OCI-LY1 (cell line): ENCODE measurements at regions not wholly inside any gene's neighbourhood (a gene's known extent, or its start where the extent isn't known, plus 50 kb on each side); places are given as distances from the start of the nearest gene placed in this dataset.

Experiments used
- H2AFZ ChIP-seq: fragments of 200-600 bp; sonication (generic), shearing (Covaris generic); 2 replicates; pipeline ENCODE4 v1.6.0; 2014; ENCODE audit warnings: antibody characterized with exemption, mild to moderate bottlenecking, low read length
- H3F3A ChIP-seq: fragments of 200-600 bp; sonication (generic), shearing (Covaris generic); 2 replicates; pipeline ENCODE4 v1.6.0; 2014; ENCODE audit warnings: mild to moderate bottlenecking, antibody characterized with exemption, low read length, moderate library complexity; ENCODE audit not compliant: insufficient read depth
- H3K27ac ChIP-seq: fragments of 200-600 bp; sonication (generic); 2 replicates; pipeline ENCODE4 v1.5.1; 2014; ENCODE audit warnings: low read length, mixed run types, mild to moderate bottlenecking, low read depth; ENCODE audit not compliant: poor library complexity, severe bottlenecking
- H3K27me3 ChIP-seq: fragments of 200-600 bp; sonication (generic); 2 replicates; pipeline ENCODE4 v1.6.0; 2014; ENCODE audit warnings: antibody characterized with exemption, mild to moderate bottlenecking, low read length, moderate library complexity; ENCODE audit not compliant: insufficient read depth
- H3K36me3 ChIP-seq: fragments of 200-600 bp; sonication (generic); 2 replicates; pipeline ENCODE4 v1.6.1; 2014; ENCODE audit warnings: mild to moderate bottlenecking, antibody characterized with exemption, low read length, moderate library complexity, mixed read lengths; ENCODE audit not compliant: insufficient read depth
- H3K4me1 ChIP-seq: fragments of 200-600 bp; sonication (generic); 2 replicates; pipeline ENCODE4 v1.5.1; 2014; ENCODE audit warnings: mild to moderate bottlenecking, low read length, moderate library complexity; ENCODE audit not compliant: insufficient read depth, severe bottlenecking
- H3K4me2 ChIP-seq: fragments of 200-600 bp; sonication (generic), shearing (Covaris generic); 2 replicates; pipeline ENCODE4 v1.6.1; 2014; ENCODE audit warnings: low read length
- H3K4me3 ChIP-seq: fragments of 200-600 bp; sonication (generic); 2 replicates; pipeline ENCODE4 v1.5.1; 2014; ENCODE audit warnings: low read length, low read depth, mild to moderate bottlenecking, mixed read lengths; ENCODE audit not compliant: poor library complexity, severe bottlenecking
- H3K79me2 ChIP-seq: fragments of 200-600 bp; shearing (Covaris generic); 2 replicates; pipeline ENCODE4 v1.6.1; 2016; ENCODE audit warnings: mixed run types, low read length, mixed read lengths; ENCODE audit not compliant: insufficient read depth
- H3K9ac ChIP-seq: fragments of 200-600 bp; sonication (generic), shearing (Covaris generic); 2 replicates; pipeline ENCODE4 v1.6.1; 2014; ENCODE audit warnings: mild to moderate bottlenecking, low read length, mixed read lengths
- H3K9me2 ChIP-seq: fragments of 200-600 bp; sonication (generic), shearing (Covaris generic); 2 replicates; pipeline ENCODE4 v1.6.1; 2014; ENCODE audit warnings: low read depth, mild to moderate bottlenecking, low read length, mixed read lengths
- H3K9me3 ChIP-seq: fragments of 200-600 bp; shearing (Covaris generic); 2 replicates; pipeline ENCODE4 v1.6.1; 2014; ENCODE audit warnings: low read length, mixed read lengths
- H4K20me1 ChIP-seq: fragments of 200-600 bp; sonication (generic), shearing (Covaris generic); 2 replicates; pipeline ENCODE4 v1.6.0; 2016; ENCODE audit warnings: mild to moderate bottlenecking, low read length; ENCODE audit not compliant: insufficient read depth
- EZH2 ChIP-seq: fragments of 200-600 bp; sonication (generic), shearing (Covaris generic); IDR thresholded peaks from 2 replicates; pipeline ENCODE4 v1.8.0; 2017; ENCODE audit warnings: borderline replicate concordance, mixed run types, mild to moderate bottlenecking, antibody characterized with exemption, low read length, moderate library complexity, mixed read lengths
- TF ChIP-seq, protein P1 (sequence below): fragments of 200-600 bp; sonication (generic), shearing (Covaris generic); IDR thresholded peaks from 2 replicates; pipeline ENCODE4 v1.5.1; 2017; ENCODE audit warnings: mild to moderate bottlenecking, antibody characterized with exemption, low read length, moderate library complexity, mixed read lengths

DNA sequence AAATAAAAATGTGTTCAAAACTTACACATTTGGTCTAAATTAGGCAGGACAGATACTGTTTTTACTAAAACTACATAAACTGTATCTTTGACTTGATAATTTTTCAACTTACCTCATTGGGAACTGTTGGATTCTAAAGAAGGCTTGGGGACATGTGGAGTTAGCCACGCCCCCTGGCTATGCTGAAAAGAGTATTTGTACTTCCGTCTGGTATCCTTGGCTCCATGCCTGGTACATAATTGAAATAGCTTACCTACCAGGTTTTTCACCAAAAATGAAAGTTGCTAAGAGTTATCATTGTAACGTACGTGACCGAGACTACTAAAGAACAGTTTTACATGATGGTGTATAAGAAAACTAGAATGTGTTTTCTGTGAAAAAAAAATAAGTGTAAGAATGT lies 604.8 kb upstream of the IGFBP3 start:
- Histone ChIP-seq H3K9me3 (peaks cover 2% of the 10 kb centered on the region; the same call in 1 of the 2 replicates), H3F3A (no peaks in the 10 kb centered on the region), H3K36me3 (no peaks in the 10 kb centered on the region), H4K20me1 (no peaks in the 10 kb centered on the region), H3K79me2 (no peaks in the 10 kb centered on the region), H3K4me2 (no peak overlapping the region), H3K27me3 (no peaks in the 10 kb centered on the region), H3K9me2 (no peaks in the 10 kb centered on the region), H3K4me1 (no peaks in the 10 kb centered on the region), H3K9ac (no peak overlapping the region), H2AFZ (no peak overlapping the region), H3K27ac (no peak overlapping the region), H3K4me3 (no peak overlapping the region)
- TF ChIP-seq EZH2: no peak
- TF ChIP-seq, protein P1, sequence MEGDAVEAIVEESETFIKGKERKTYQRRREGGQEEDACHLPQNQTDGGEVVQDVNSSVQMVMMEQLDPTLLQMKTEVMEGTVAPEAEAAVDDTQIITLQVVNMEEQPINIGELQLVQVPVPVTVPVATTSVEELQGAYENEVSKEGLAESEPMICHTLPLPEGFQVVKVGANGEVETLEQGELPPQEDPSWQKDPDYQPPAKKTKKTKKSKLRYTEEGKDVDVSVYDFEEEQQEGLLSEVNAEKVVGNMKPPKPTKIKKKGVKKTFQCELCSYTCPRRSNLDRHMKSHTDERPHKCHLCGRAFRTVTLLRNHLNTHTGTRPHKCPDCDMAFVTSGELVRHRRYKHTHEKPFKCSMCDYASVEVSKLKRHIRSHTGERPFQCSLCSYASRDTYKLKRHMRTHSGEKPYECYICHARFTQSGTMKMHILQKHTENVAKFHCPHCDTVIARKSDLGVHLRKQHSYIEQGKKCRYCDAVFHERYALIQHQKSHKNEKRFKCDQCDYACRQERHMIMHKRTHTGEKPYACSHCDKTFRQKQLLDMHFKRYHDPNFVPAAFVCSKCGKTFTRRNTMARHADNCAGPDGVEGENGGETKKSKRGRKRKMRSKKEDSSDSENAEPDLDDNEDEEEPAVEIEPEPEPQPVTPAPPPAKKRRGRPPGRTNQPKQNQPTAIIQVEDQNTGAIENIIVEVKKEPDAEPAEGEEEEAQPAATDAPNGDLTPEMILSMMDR: no peak

DNA sequence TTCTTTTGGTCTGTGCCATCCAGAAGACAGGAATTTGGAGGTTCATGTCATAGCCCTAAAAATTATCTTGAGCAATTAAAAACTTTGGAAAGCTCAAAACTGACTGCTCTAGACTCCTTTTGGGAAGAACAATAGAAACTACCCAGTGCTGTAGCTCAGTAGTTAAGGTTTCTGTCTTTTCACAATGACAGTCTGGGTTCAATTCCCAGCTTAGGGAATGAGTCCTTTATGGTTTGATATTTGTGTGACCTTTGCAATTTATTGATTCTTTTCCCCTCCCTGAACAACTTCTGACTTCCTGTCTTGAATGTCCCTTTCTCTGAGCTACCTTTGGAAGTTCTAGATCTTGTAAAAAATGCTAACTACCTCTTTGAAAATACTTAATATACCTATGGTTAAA lies 603.3 kb upstream of the IGFBP3 start:
- no peak overlapping the region for H2AFZ ChIP-seq
- no peaks in the 10 kb centered on the region for H3K79me2 ChIP-seq
- no peaks in the 10 kb centered on the region for H3K36me3 ChIP-seq
- peaks cover 2% of the 10 kb centered on the region; the same call in 1 of the 2 replicates for H3K9me3 ChIP-seq
- no peaks in the 10 kb centered on the region for H3K4me1 ChIP-seq
- no peaks in the 10 kb centered on the region for H3F3A ChIP-seq
- no peak overlapping the region for H3K4me3 ChIP-seq
- H3K27ac ChIP-seq: no peak overlapping the region
- H4K20me1 ChIP-seq: no peaks in the 10 kb centered on the region
- TF ChIP-seq, protein P1: no peak
- no peak for TF ChIP-seq EZH2
- H3K27me3 ChIP-seq: no peaks in the 10 kb centered on the region
- H3K4me2 ChIP-seq: no peak overlapping the region
- no peak overlapping the region for H3K9ac ChIP-seq
- H3K9me2 ChIP-seq: 0 out of 2 replicates have a peak, but pooled peaks cover 4% of the 10 kb centered on the region

DNA sequence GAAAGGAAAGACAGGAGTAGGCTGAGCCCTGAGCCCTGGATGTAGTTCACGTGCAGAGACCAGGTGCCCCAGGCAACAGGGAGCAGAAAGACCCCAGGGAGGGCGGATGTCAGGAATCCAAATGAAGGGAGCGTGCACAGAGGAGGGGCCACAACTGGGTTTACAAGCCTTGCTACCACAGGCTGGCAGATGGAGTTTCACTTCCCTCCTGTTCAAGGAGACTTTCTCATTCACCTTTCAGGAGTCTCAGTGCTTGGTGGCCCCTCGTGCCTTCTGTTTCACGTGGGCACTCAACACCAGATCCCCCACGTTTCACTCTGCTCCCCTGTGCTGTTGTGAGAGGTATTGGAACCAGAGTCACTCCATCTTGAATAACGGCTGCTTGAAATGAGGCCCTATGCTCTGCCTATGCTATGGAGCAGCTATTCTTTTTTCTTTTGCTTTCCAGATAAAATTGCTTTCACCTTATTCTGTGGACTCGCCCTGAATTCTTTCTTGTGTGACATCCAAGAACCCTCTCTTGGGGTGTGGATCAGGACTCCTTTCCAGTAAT lies 601.4 kb upstream of the IGFBP3 start:
- Histone ChIP-seq H2AFZ (no peak overlapping the region), H3K4me1 (no peaks in the 10 kb centered on the region), H3K9ac (no peak overlapping the region)

More for the DNA sequence above, 601.4 kb upstream of the IGFBP3 start:
- Histone ChIP-seq H3K4me2 (no peak overlapping the region), H3K9me3 (peaks cover 2% of the 10 kb centered on the region; the same call in 1 of the 2 replicates), H4K20me1 (no peaks in the 10 kb centered on the region), H3K9me2 (0 out of 2 replicates have a peak, but pooled peaks cover 4% of the 10 kb centered on the region), H3K27ac (no peak overlapping the region), H3K27me3 (no peaks in the 10 kb centered on the region), H3K4me3 (no peak overlapping the region), H3K79me2 (no peaks in the 10 kb centered on the region), H3K36me3 (no peaks in the 10 kb centered on the region), H3F3A (no peaks in the 10 kb centered on the region)
- TF ChIP-seq, protein P1: no peak
- TF ChIP-seq EZH2: no peak
